Ovary (tissue), 7 donors: ENCODE measurements at regions not wholly inside any gene's neighbourhood (a gene's known extent, or its start where the extent isn't known, plus 50 kb on each side); places are given as distances from the start of the nearest gene placed in this dataset.

Experiments used
- DNase-seq, 5 donors: peaks; one replicate each; pipeline ENCODE4 v3.0.0-alpha.2; 2019 to 2020
- H3K27ac ChIP-seq, 2 donors: fragments of 200-600 bp; one replicate each; pipeline versions ENCODE4 v1.5.1 to v1.8.0; 2019 to 2022
- H3K27me3 ChIP-seq: fragments of 200-600 bp; one replicate; pipeline ENCODE4 v1.8.0; 2022
- H3K36me3 ChIP-seq: fragments of 200-600 bp; sonication (generic); one replicate; pipeline ENCODE4 v1.5.1; 2019
- H3K4me1 ChIP-seq: one replicate; pipeline ENCODE4 v1.8.1; 2013; ENCODE audit warnings: mild to moderate bottlenecking, moderate library complexity; ENCODE audit not compliant: insufficient read depth
- H3K4me3 ChIP-seq: fragments of 200-600 bp; sonication (generic); one replicate; pipeline ENCODE4 v1.5.1; 2017
- H3K9me3 ChIP-seq, 2 donors: fragments of 200-600 bp in 1 of 2; sonication (generic) in 1 of 2; one replicate each; pipeline versions ENCODE4 v1.5.1 to v1.8.1; 2013 to 2019; ENCODE audit warnings: mild to moderate bottlenecking in 1 of 2, moderate library complexity in 1 of 2
- CTCF ChIP-seq, 3 donors: fragments of 450-650 bp in 2 of 3; fragments of 200-600 bp in 1 of 3; IDR thresholded peaks; one replicate each; pipeline versions ENCODE4 v1.5.1 to v1.8.0; 2016 to 2022; ENCODE audit warnings: antibody characterized with exemption in 3 of 3, mild to moderate bottlenecking in 1 of 3
- EP300 ChIP-seq: sonication (generic); formaldehyde crosslinking; IDR thresholded peaks from one replicate; pipeline ENCODE4 v1.6.1; 2017; ENCODE audit warnings: antibody characterized with exemption
- POLR2A ChIP-seq: fragments of 450-650 bp; IDR thresholded peaks from one replicate; pipeline ENCODE4 v1.6.1; 2017; ENCODE audit warnings: antibody characterized with exemption, mild to moderate bottlenecking, moderate library complexity
- WGBS, 3 donors: extraction: QIAGEN DNeasy Blood & Tissue Kit in 1 of 3; methylation state at CpG; one replicate each; pipeline versions ENCODE4 v1.1.5 to v1.1.7; 2013 to 2017; 5-methylcytosine and 5-hydroxymethylcytosine counted together
- intact Hi-C, 4 donors: fragments of 100-400 bp; cut with DNase I; formaldehyde crosslinking; loops; one replicate each; pipeline versions ENCODE4 v1.11.0 to v1.15.1; 2022 to 2023
- donor health status: DM: no; HTN: no; CAD: no; lungs with moderate emphysema.
- donor health status: DM: no; HTN: no; CAD: no.
- donor health status: Bipolar disorder and iron deficiency.
- donor health status: DM: no; HTN: no; CAD: no.
- donor health status: DM: yes; HTN: yes; CAD: no.

DNA sequence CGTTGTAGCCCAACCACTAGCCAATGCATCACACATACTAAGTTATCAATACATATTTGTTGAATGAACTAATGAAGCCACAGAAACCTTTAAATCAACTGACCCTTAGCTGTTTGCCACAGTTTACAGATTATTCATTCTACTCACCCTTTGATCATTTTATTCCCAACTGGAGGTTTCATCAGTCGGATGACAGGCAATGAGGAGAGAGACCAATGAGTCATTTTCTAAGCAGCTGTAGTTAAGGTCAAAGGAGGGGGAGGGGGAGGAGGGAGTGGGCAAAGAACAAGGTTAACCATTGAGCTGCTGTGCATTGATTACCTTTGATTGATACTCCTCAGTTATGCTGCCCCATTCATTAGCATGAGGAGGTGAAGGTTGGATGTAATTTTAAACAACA is 469.5 kb downstream of the VRK1 start:
- no peak for TF ChIP-seq POLR2A
- no peak for TF ChIP-seq EP300
- no peaks in the 10 kb centered on the region for H3K36me3 ChIP-seq
- H3K27me3 ChIP-seq: no peaks in the 10 kb centered on the region
- intact Hi-C loops: no loop called here
- DNase-seq: no peak
- no peak overlapping the region for H3K27ac ChIP-seq
- H3K9me3 ChIP-seq: no peaks in the 10 kb centered on the region
- H3K4me3 ChIP-seq: no peak overlapping the region
- WGBS, 3 donors: 14 to 23% (median 17%) methylated on average over 2 of the region's 2 CpGs
- no peaks in the 10 kb centered on the region for H3K4me1 ChIP-seq

DNA sequence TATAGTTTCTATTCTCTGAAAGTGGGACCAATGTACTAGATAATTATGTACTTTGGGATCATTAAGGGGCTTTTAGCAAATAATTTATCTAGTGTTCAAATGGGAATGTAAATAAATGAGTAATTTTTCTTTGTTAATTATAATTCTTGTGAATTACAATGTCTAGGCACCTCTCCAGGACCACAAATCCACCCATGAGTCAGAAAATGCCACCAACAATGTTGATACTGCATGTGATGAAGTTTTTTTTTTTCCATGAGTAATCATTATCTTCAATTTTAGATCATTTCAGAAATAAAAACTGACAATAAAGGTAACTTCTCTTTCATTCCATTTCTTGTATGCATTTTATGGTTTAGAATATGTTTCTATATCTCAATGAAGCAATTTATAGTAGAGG is 470.3 kb downstream of the VRK1 start:
- no peaks in the 10 kb centered on the region for H3K27me3 ChIP-seq
- no peak for DNase-seq
- H3K4me1 ChIP-seq: no peaks in the 10 kb centered on the region
- H3K27ac ChIP-seq: no peak overlapping the region
- H3K36me3 ChIP-seq: no peaks in the 10 kb centered on the region
- H3K4me3 ChIP-seq: no peak overlapping the region
- TF ChIP-seq POLR2A: no peak
- TF ChIP-seq CTCF (IDR thresholded peaks at IDR 0.05): no peak
- no peak for TF ChIP-seq EP300
- H3K9me3 ChIP-seq: no peaks in the 10 kb centered on the region
- intact Hi-C loops: no loop called here

DNA sequence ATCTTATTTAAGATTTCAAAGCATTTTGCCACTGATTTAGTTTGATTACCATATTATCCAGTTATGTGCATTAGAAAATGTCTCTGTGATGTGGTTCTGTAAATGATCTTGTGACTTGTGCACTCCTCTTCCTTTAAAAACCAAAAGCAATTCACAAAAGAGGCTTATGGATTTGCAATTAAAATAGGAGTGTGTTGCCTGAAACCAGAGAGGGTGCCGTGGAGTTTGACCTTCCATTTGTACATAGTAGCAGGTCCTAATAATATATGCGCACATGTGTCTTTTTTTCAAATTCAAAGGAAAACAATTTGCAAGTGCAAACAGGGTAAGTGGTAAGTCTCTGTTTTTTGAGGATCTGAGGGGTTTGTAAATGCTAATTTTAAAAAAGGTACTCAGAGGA is 470.9 kb downstream of the VRK1 start:
- Histone ChIP-seq H3K27me3 (no peaks in the 10 kb centered on the region), H3K27ac (no peak overlapping the region), H3K4me3 (no peak overlapping the region), H3K9me3 (no peaks in the 10 kb centered on the region), H3K4me1 (no peaks in the 10 kb centered on the region), H3K36me3 (no peaks in the 10 kb centered on the region)
- WGBS, 3 donors: 45 to 56% (median 47%) methylated on average over 2 of the region's 2 CpGs
- TF ChIP-seq EP300 (no peak), CTCF (IDR thresholded peaks at IDR 0.05) (no peak), POLR2A (no peak)
- intact Hi-C loops: no loop called here
- no peak for DNase-seq

- TF ChIP-seq POLR2A (no peak), CTCF (IDR thresholded peaks at IDR 0.05) (no peak)
- H3K36me3 ChIP-seq: no peaks in the 10 kb centered on the region
- 74 to 81% (median 74%) methylated on average over 4 of the region's 4 CpGs for WGBS, 3 donors
- intact Hi-C loops: no loop called here
- no peaks in the 10 kb centered on the region for H3K4me1 ChIP-seq
- DNase-seq: no peak
- H3K4me3 ChIP-seq: no peak overlapping the region
- no peaks in the 10 kb centered on the region for H3K27me3 ChIP-seq
- no peak overlapping the region for H3K27ac ChIP-seq
- H3K9me3 ChIP-seq: no peaks in the 10 kb centered on the region
These were observed 473.1 kb downstream of the VRK1 start for GRCh38 chr14:97270308-97270707.

GRCh38 chr14:97271451-97271960 is 474.3 kb downstream of the VRK1 start:
- H3K4me3 ChIP-seq: no peak overlapping the region
- no peaks in the 10 kb centered on the region for H3K36me3 ChIP-seq
- TF ChIP-seq CTCF (IDR thresholded peaks at IDR 0.05): no peak
- TF ChIP-seq POLR2A: no peak
- no peak for TF ChIP-seq EP300
- H3K4me1 ChIP-seq: no peaks in the 10 kb centered on the region
- no peaks in the 10 kb centered on the region for H3K9me3 ChIP-seq
- H3K27ac ChIP-seq: no peak overlapping the region
- intact Hi-C loops: no loop called here
- no peaks in the 10 kb centered on the region for H3K27me3 ChIP-seq
- WGBS, 3 donors: 65 to 75% (median 66%) methylated on average over 8 of the region's 8 CpGs
- no peak for DNase-seq
